Muscle of arm (tissue), 1 donor: ENCODE measurements at regions not wholly inside any gene's neighbourhood (a gene's known extent, or its start where the extent isn't known, plus 50 kb on each side); places are given as distances from the start of the nearest gene placed in this dataset.
"Not testable (repeated sequence)": the region's sequence is repeated elsewhere in the genome, so short reads cannot be mapped to it uniquely, and the experiment has no call there.

Experiments
- DNase-seq: peaks from one replicate; pipeline ENCODE4 v3.0.0-alpha.2; 2013

- DNase-seq: no peak
Measured at GRCh38 chr13:86425170-86425815, 626.1 kb upstream of the SLITRK6 start.

- no peak for DNase-seq
Measured at GRCh38 chr13:86426437-86426836, 627.2 kb upstream of the SLITRK6 start.

DNA sequence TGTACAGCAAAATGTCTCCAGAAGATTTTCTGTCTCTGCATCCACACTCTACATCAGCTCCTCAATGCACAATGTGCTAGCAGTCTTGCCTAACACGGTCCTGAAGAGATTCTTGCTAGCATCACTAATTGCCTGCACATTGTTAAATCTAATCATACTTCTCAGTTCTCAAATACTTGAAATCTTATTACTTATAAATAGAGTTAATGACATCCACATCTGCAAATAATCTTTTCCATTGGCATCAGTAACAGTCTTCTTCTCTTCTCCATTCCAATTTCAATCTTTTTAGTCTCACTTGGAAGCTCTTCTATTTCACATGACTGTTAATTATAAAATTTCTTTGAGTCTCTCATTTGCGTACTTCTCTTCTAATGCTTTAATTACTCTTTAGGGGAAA, 630.5 kb upstream of the SLITRK6 start:
- DNase-seq: no peak

GRCh38 chr13:86438034-86438433, 638.8 kb upstream of the SLITRK6 start:
- no peak for DNase-seq

DNA sequence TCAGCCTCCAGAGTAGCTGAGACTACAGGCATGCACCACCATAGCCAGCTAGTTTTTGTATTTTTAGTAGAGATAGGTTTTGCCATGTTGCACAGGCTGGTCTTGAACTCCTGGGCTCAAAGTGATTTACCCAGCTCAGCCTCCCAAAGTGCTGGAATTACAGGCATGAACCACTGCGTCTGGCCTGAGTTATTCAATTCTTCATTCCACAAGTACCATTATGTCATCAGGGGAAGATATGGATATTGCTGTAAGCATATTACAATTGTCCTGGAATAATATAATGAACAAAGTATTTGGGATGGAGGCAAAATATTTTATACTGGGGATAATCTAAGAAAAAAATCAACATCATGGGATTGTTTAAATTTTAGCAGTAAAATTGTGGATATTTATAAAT, 646.0 kb upstream of the SLITRK6 start:
- no peak for DNase-seq

GRCh38 chr13:86445672-86446071, 646.5 kb upstream of the SLITRK6 start:
- no peak for DNase-seq

- no peak for DNase-seq
Measured at GRCh38 chr13:86446311-86446710, 647.1 kb upstream of the SLITRK6 start.

GRCh38 chr13:86447479-86447878, 648.3 kb upstream of the SLITRK6 start:
- DNase-seq: no peak

DNA sequence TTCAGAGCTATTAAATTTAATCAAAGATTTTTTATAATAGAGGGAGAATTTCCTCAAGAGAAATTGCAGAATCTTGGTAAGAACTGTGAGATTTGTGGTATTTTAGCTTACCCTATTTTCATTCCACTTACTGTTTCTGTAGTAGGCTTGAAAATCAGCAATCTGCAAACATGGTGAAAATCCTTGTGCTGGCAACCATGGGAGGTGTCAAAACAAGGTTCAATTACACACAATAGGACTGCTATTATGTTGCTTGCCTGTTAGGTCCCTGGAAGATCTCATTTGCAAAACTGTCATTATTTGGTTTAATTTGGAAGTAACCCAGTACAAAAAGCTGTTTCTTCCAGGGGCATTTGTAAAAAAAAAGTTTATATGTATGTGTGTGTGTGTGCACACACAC, 662.8 kb upstream of the SLITRK6 start:
- no peak for DNase-seq

GRCh38 chr13:86464193-86464592, 665.0 kb upstream of the SLITRK6 start:
- peak; percentile 8 for DNase-seq

- DNase-seq: no peak
Measured at GRCh38 chr13:86474971-86475370, 675.8 kb upstream of the SLITRK6 start.

DNA sequence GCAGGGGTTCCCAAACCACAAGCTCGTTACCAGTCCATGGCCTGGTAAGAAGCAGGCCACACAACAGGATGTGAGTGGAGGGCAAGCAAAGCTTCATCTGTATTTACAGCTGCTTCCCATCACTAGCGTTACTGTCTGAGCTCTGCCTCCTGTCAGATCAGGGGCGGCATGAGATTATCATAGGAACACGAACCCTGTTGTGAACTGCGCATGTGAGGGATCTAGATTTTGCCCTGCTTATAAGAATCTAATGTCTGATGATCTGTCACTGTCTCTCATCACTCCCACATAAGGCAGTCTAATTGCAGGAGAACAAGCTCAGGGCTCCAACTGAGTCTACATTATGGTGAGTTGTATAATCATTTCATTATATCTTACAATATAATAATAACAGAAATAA, 677.4 kb upstream of the SLITRK6 start:
- DNase-seq: no peak

GRCh38 chr13:86486582-86486981, 687.4 kb upstream of the SLITRK6 start:
- DNase-seq: no peak

DNA sequence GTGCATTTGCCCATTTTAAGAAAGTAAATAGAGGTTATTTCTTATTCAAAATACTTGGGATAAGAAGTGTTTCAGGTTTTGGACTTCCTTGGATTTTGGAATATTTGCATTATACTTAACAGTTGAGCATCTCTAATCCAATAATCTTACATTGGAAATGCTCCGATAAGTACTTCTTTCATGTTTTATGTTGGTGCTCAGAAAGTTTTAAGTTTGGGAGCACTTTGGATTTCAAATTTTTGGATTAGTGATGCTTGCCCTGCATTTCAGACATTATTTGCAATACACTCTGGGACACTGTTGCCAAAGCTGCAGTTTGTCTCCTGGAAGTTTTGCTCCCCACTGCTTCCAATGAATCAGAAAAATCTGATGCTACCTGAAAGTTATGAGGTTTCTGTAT, 691.9 kb upstream of the SLITRK6 start:
- no peak for DNase-seq

- not testable (repeated sequence) for DNase-seq
Measured at GRCh38 chr13:86501931-86502330, 702.7 kb upstream of the SLITRK6 start.

GRCh38 chr13:86510792-86511191, 711.6 kb upstream of the SLITRK6 start:
- DNase-seq: no peak

GRCh38 chr13:86541461-86541860, 742.2 kb upstream of the SLITRK6 start:
- no peak for DNase-seq

DNA sequence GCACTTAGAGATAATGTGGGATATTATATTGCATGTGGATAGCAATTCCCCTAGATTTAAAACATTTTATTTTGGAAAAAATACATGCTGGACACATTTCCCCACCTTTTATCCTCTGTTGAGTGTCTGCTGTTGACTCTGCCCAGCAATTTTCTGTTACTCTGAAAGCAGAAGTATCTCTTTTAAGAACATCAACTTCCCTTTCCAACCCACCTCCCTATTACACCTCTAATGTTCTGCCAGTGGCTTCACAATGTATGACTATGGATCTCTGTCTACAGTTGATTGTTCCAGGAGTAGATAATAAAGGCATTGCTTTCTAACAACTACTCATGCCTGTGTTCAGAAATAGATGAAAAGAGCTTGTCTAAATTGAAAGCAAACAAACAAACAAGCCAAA, 754.8 kb upstream of the SLITRK6 start:
- DNase-seq: no peak

DNA sequence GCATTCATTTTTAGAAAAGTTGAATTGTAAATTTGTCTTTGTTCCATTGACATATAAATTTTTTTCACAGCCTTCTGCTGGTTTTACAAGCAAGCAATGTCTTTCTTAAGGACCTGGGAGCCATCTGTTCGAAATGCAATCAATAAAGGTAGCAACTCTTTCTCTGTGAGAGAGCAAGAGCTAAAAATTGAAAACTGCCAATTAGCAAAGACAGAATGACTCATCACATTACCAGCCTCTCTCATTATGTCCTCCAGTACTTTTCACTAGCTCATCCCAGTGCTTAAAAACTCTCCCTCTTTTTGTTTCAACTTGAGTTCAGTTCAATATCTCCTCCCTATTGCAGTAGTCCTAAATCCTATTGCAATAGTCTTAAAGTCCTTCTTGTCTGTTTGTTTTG, 760.7 kb upstream of the SLITRK6 start:
- no peak for DNase-seq

- DNase-seq: no peak
Measured at GRCh38 chr13:86562866-86563265, 763.6 kb upstream of the SLITRK6 start.

GRCh38 chr13:86563308-86563707, 764.1 kb upstream of the SLITRK6 start:
- no peak for DNase-seq

DNA sequence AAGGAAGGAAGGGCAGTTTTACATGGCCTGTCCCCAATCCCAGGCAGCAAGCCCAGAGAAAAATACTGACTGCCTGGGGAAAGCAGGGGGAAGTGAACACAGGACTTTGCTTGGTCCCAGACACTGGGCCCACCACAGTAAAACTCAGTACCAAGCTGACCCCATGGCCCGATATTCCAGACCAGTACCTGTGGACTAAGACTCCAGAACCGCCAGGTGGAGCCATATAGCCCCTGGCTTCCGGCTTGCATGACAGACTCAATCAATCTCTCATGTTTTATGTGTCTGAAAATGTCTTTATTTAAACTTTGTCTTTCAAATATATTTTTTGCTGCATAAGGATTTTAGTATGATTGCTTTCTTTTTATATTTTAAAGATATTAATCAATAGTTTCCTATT, 767.9 kb upstream of the SLITRK6 start:
- DNase-seq: no peak

DNA sequence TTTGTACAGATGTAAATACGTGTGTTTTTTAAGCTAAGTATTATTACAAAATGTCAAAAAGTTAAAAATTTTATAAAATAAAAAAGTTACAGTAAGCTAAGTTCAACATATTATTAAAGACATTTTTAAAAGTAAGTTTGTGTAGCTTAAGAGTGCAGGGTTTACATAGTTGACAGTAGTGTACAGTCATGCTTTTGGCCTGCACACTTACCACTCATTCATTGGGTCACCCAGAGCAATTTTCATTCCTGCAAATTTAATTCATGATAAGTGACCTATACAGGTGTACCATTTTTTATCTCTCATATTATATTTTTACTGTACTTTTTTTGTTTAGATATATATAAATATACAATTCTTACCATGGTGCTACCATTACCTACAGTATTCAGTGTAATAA, 769.9 kb upstream of the SLITRK6 start:
- no peak for DNase-seq

DNA sequence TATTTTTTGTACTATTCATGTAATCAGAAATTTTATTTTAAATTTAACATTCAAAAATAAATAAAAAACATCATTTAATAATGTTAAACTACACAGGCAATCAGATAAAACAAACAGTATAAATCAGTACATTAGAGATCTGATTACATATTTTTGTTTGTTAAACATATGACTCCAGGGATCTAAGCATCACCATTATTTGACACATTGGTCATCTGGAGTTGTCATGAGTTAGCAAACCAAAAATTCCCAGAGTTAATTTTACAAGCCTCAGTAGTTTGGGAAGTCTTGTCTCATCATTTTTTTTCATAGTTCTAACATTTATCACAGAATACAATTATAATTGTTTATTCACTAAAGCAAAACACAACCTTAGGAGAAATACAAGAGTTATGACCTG, 770.8 kb upstream of the SLITRK6 start:
- DNase-seq: no peak

GRCh38 chr13:86572115-86572514, 772.9 kb upstream of the SLITRK6 start:
- no peak for DNase-seq
